Suprapubic skin (tissue), 4 donors: ENCODE measurements at regions not wholly inside any gene's neighbourhood (a gene's known extent, or its start where the extent isn't known, plus 50 kb on each side); places are given as distances from the start of the nearest gene placed in this dataset.
"Not testable (repeated sequence)": the region's sequence is repeated elsewhere in the genome, so short reads cannot be mapped to it uniquely, and the experiment has no call there.

Source experiments
- DNase-seq, 2 donors: peaks; one replicate each; pipeline ENCODE4 v3.0.0-alpha.2; 2019; ENCODE audit warnings: low spot score in 2 of 2
- H3K27ac ChIP-seq: fragments of 200-600 bp; sonication (generic); one replicate; pipeline ENCODE4 v1.5.1; 2019
- H3K27me3 ChIP-seq: fragments of 200-600 bp; sonication (generic); one replicate; pipeline ENCODE4 v1.5.1; 2019
- H3K36me3 ChIP-seq: fragments of 200-600 bp; sonication (generic); one replicate; pipeline ENCODE4 v1.5.1; 2019
- H3K4me1 ChIP-seq: fragments of 200-600 bp; sonication (generic); one replicate; pipeline ENCODE4 v1.5.1; 2019
- H3K4me3 ChIP-seq: fragments of 200-600 bp; sonication (generic); one replicate; pipeline ENCODE4 v1.5.1; 2019; ENCODE audit warnings: mild to moderate bottlenecking
- H3K9me3 ChIP-seq: fragments of 200-600 bp; sonication (generic); one replicate; pipeline ENCODE4 v1.5.1; 2019
- CTCF ChIP-seq, 2 donors: fragments of 200-600 bp in 1 of 2; fragments of 450-650 bp in 1 of 2; sonication (generic) in 1 of 2; IDR thresholded peaks; one replicate each; pipeline ENCODE4 v1.5.1; 2016 to 2019; ENCODE audit warnings: antibody characterized with exemption in 2 of 2, mild to moderate bottlenecking in 1 of 2, moderate library complexity in 1 of 2
- EP300 ChIP-seq: sonication (generic); formaldehyde crosslinking; IDR thresholded peaks from one replicate; pipeline ENCODE4 v1.6.1; 2017; ENCODE audit warnings: antibody characterized with exemption
- POLR2A ChIP-seq, 2 donors: fragments of 450-650 bp; IDR thresholded peaks; one replicate each; pipeline ENCODE4 v1.6.1; 2017; ENCODE audit warnings: antibody characterized with exemption in 2 of 2, mild to moderate bottlenecking in 2 of 2, moderate library complexity in 2 of 2
- POLR2AphosphoS5 ChIP-seq, 3 donors: sonication (generic); formaldehyde crosslinking; IDR thresholded peaks; one replicate each; pipeline ENCODE4 v1.6.1; 2017; ENCODE audit warnings: antibody characterized with exemption in 3 of 3
- WGBS: methylation state at CpG from one replicate; pipeline ENCODE4 v1.1.5; 2018; 5-methylcytosine and 5-hydroxymethylcytosine counted together

DNA sequence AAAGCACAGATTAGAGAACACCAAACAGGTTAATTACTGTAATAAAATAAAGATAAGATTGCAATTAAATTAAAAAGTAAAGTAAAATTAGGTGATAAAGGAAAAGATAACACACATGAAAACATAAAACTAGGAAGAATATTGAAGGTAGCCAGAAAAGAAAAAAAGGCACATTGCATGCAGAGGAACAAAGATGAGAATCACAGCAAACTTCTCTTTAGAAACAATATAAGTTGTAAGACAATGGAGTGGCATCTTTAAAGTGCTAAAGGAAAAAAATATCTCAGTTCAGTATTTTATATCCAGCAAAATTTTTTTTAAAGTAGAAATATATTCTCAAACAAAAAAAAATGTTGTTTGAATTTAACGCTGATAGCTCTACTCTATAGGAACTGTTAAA is 366.0 kb downstream of the CPS1 start:
- H3K4me1 ChIP-seq, result no peaks in the 10 kb centered on the region
- no peak overlapping the region for H3K4me3 ChIP-seq
- TF ChIP-seq CTCF (IDR thresholded peaks at IDR 0.05), result no peak
- no peak for TF ChIP-seq POLR2A (IDR thresholded peaks at IDR 0.05)
- no peak for TF ChIP-seq EP300
- no peak for TF ChIP-seq POLR2AphosphoS5 (IDR thresholded peaks at IDR 0.05)
- H3K9me3 ChIP-seq, result no peaks in the 10 kb centered on the region
- DNase-seq, result no peak
- whole genome bisulfite sequencing, result 89% methylated on average over 1 of the region's 1 CpG
- H3K27ac ChIP-seq, result no peak overlapping the region
- no peaks in the 10 kb centered on the region for H3K27me3 ChIP-seq
- H3K36me3 ChIP-seq, result no peaks in the 10 kb centered on the region

DNA sequence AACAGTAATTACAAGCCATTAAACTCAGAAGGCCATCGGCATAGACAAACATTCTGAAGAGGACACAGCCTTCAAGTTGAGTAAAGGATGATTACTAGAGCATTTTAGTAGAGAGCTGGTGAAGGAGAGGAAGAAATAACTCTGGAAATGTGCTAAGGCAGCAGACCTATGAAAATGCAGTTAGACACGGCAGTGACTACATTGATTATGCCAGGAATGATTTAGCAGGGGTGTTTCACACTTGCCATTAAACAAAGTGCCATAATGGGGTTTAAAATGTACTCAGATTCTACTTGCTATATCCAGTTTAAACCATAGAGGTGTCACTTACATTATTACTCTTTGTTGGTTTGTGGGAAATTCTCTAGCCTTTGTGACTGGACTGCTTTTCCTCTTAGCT is 372.3 kb downstream of the CPS1 start:
- no peak for DNase-seq

DNA sequence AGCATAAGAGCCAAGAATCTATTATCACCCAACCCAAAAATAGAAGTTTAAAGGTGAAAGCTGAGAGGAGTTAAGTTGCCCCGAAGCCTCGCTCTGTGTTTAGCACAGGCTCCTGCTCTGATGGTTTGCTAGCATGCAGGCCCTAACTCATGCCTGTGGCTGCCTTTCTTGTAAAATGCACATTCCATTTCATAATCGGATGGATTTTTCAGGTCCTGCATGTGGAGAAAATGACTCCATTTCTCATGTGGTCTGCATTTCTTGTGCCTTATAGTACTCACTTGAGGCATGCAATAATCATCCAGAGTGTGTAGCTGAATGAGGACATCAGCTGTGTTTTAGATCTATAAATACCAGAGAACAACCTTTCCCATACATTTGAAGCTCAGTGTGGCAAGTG is 381.8 kb downstream of the CPS1 start:
- no peaks in the 10 kb centered on the region for H3K36me3 ChIP-seq
- 39% methylated on average over 3 of the region's 3 CpGs for WGBS
- DNase-seq, result no peak
- no peaks in the 10 kb centered on the region for H3K9me3 ChIP-seq
- TF ChIP-seq POLR2AphosphoS5 (IDR thresholded peaks at IDR 0.05) (no peak), CTCF (IDR thresholded peaks at IDR 0.05) (no peak), POLR2A (IDR thresholded peaks at IDR 0.05) (no peak), EP300 (no peak)
- no peak overlapping the region for H3K4me3 ChIP-seq
- H3K27ac ChIP-seq, result no peak overlapping the region
- no peaks in the 10 kb centered on the region for H3K4me1 ChIP-seq
- H3K27me3 ChIP-seq, result no peaks in the 10 kb centered on the region

More for the DNA sequence above, 372.3 kb downstream of the CPS1 start:
- Histone ChIP-seq H3K9me3 (no peaks in the 10 kb centered on the region), H3K4me1 (no peaks in the 10 kb centered on the region), H3K4me3 (no peak overlapping the region), H3K27me3 (no peaks in the 10 kb centered on the region), H3K36me3 (no peaks in the 10 kb centered on the region), H3K27ac (no peak overlapping the region)
- 72% methylated on average over 2 of the region's 2 CpGs for WGBS
- TF ChIP-seq POLR2AphosphoS5 (IDR thresholded peaks at IDR 0.05), result no peak
- no peak for TF ChIP-seq EP300
- no peak for TF ChIP-seq POLR2A (IDR thresholded peaks at IDR 0.05)
- TF ChIP-seq CTCF (IDR thresholded peaks at IDR 0.05), result no peak

GRCh38 chr2:210946395-210946794 is 390.0 kb downstream of the CPS1 start:
- Histone ChIP-seq H3K4me3 (no peak overlapping the region), H3K36me3 (no peaks in the 10 kb centered on the region), H3K27ac (no peak overlapping the region), H3K4me1 (no peaks in the 10 kb centered on the region), H3K27me3 (no peaks in the 10 kb centered on the region), H3K9me3 (no peaks in the 10 kb centered on the region)
- TF ChIP-seq CTCF (IDR thresholded peaks at IDR 0.05) (no peak), EP300 (no peak), POLR2A (IDR thresholded peaks at IDR 0.05) (no peak), POLR2AphosphoS5 (IDR thresholded peaks at IDR 0.05) (no peak)
- no peak for DNase-seq
- WGBS, result 70% methylated on average over 2 of the region's 2 CpGs

DNA sequence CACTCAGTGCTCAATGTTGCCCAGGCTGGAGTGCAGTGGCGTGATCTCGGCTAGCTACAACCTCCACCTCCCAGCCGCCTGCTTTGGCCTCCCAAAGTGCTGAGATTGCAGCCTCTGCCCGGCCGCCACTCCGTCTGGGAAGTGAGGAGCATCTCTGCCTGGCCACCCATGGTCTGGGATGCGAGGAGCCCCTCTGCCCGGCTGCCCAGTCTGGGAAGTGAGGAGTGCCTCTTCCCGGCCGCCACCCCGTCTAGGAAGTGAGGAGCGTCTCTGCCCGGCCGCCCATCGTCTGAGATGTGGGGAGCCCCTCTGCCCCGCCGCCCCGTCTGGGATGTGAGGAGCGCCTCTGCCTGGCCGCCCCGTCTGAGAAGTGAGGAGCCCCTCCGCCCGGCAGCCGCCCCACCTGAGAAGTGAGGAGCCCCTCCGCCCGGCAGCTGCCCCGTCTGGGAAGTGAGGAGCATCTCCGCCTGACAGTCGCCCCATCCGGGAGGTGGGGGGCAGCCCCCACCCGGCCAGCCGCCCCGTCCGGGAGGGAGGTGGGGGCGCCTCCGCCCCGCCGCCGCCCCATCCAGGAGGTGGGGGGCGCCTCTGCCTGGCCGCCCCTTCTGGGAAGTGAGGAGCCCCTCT is 394.1 kb downstream of the CPS1 start:
- not testable (repeated sequence) for H3K27me3 ChIP-seq, H3K4me1 ChIP-seq, H3K4me3 ChIP-seq, H3K9me3 ChIP-seq, H3K27ac ChIP-seq, H3K36me3 ChIP-seq, DNase-seq
- 95% methylated on average over 4 of the region's 41 CpGs for WGBS

DNA sequence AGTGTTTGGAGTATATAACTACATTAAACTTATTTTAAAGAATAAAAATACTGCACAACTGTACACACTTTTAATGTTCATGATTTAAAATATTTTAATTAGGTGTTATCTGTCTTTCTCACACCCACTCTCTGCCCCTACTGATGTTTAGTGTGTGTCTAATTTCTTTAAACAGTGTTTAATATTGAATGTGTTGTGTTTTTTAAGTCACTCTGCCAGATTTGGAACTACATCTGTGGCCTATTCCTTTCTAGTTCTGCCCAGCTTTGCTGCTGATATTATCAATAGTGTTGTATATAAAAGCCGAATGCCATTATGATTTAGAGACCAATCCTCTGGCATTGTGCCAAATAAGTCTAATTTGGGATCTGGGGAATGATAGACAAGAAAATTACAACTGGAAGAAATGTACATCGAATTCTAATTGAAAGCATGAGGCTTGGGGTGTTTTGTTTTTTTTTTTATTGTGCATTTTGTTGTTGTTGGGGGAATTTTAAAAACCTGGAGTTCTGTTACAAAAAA is 398.0 kb downstream of the CPS1 start:
- Histone ChIP-seq H3K36me3 (no peaks in the 10 kb centered on the region), H3K9me3 (no peaks in the 10 kb centered on the region), H3K4me1 (no peaks in the 10 kb centered on the region), H3K27me3 (no peaks in the 10 kb centered on the region), H3K27ac (no peak overlapping the region), H3K4me3 (no peak overlapping the region)
- 18% methylated on average over 2 of the region's 2 CpGs for WGBS
- TF ChIP-seq CTCF (IDR thresholded peaks at IDR 0.05) (no peak), EP300 (no peak), POLR2A (IDR thresholded peaks at IDR 0.05) (no peak), POLR2AphosphoS5 (IDR thresholded peaks at IDR 0.05) (no peak)
- no peak for DNase-seq
